NCI-H2081 treated with DMSO at 0.1 percent for 48 hours (cell line): ENCODE measurements at regions not wholly inside any gene's neighbourhood (a gene's known extent, or its start where the extent isn't known, plus 50 kb on each side); places are given as distances from the start of the nearest gene placed in this dataset.
"Not testable (repeated sequence)": the region's sequence is repeated elsewhere in the genome, so short reads cannot be mapped to it uniquely, and the experiment has no call there.

Source experiments
- DNase-seq: peaks from one replicate; lab custom pipeline; 2025; lab: John Stamatoyannopoulos, UW

DNA sequence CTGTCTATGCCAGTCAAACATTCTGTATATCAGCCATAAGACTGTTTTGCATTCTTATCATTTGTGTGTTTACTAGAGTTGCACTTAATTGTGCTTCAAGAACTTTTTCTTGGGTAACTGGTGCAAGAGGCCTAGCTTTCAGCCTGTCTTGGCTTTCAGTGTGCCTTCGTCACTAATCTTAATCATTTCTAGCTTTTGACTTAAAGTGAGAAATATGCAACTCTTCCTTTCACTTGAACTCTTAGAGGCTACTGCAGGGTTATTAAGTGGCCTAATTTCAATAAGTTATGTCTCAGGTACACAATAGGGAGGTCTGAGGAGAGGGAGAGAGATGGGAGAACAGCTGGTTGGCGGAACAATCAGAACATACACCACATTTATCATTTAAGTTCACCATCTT, 62.1 kb upstream of the FAN1 start:
- DNase-seq = not testable (repeated sequence)

- not testable (repeated sequence) for DNase-seq
Measured at GRCh38 chr15:30842798-30843472, 60.8 kb upstream of the FAN1 start.

DNA sequence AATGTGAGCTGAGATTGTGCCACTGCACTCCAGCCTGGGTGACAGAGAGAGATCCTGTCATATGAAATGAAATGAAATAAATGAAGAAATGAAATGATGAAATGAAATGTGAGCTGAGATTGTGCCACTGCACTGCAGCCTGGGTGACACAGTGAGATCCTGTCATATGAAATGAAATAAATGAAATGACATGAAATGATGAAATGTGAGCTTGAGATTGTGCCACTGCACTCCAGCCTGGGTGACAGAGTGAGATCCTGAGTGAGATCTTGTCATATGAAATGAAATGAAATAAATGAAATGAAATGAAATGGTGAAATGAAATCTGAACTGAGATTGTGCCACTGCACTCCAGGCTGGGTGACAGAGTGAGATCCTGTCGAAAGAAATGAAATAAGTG, 58.2 kb upstream of the FAN1 start:
- not testable (repeated sequence) for DNase-seq
